K562 (cell line): ENCODE measurements at regions not wholly inside any gene's neighbourhood (a gene's known extent, or its start where the extent isn't known, plus 50 kb on each side); places are given as distances from the start of the nearest gene placed in this dataset.
"Not testable (repeated sequence)": the region's sequence is repeated elsewhere in the genome, so short reads cannot be mapped to it uniquely, and the experiment has no call there.

ENCODE experiments used
- ATF2 ChIP-seq: sonication (generic); formaldehyde crosslinking; IDR thresholded peaks from 2 replicates; pipeline ENCODE4 v1.8.1; 2022; ENCODE audit warnings: missing genetic modification reagents
- C11orf30 ChIP-seq: fragments of 450-650 bp; IDR thresholded peaks from 2 replicates; pipeline ENCODE4 v1.6.1; 2016; ENCODE audit warnings: low read depth, mild to moderate bottlenecking
- E2F8 ChIP-seq: fragments of 450-650 bp; IDR thresholded peaks from 2 replicates; pipeline ENCODE4 v1.7.1; 2018; ENCODE audit warnings: mild to moderate bottlenecking, low read depth; ENCODE audit not compliant: partially characterized antibody
- MAX ChIP-seq: sonication (generic); formaldehyde crosslinking; IDR thresholded peaks from 2 replicates; pipeline ENCODE4 v1.9.0; 2022; ENCODE audit warnings: mild to moderate bottlenecking, missing genetic modification reagents
- NFIX ChIP-seq: fragments of 250-450 bp; sonication (Bioruptor Pico); IDR thresholded peaks from 2 replicates; pipeline ENCODE4 v1.4.0; 2020; ENCODE audit warnings: low read depth, mild to moderate bottlenecking, moderate library complexity
- POLR2A ChIP-seq: fragments of 450-650 bp; conservative IDR thresholded peaks from 2 replicates; pipeline ENCODE4 v1.6.1; 2016
- YY1 ChIP-seq, 3 experiments: IDR thresholded peaks; 2 replicates each; pipeline ENCODE4 v1.6.1; 2011; ENCODE audit warnings: low read length in 2 of 3, mild to moderate bottlenecking in 2 of 3, moderate library complexity in 2 of 3, borderline replicate concordance in 1 of 3, control low read depth in 1 of 3, low read depth in 1 of 3; ENCODE audit not compliant: insufficient read depth in 3 of 3, insufficient replicate concordance in 2 of 3, control insufficient read depth in 1 of 3, insufficient read length in 1 of 3; ENCODE audit errors: extremely low read depth in 1 of 3
- ZC3H8 ChIP-seq: fragments of 450-650 bp; IDR thresholded peaks from 2 replicates; pipeline ENCODE4 v1.6.1; 2017
- TF ChIP-seq, protein P1 (sequence below): fragments of 250-450 bp; sonication (Bioruptor Pico); IDR thresholded peaks from 2 replicates; pipeline ENCODE4 v1.5.1; 2021; ENCODE audit warnings: mild to moderate bottlenecking

DNA sequence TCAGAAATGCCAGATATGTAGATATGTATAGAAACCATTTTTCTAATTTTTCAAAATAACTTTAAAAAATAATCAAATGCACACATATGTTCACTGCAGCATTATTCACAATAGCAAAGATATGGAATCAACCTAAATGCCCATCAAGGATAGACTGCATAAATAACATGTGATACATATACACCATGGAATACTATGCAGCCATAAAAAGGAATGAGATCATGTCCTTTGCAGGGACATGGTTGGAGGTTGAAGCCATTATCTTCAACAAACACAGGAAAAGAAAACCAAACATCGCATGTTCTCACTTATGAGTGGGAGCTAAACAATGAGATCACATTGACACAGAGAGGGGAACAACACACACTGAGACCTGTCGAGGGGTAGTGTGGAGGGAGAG is 176.1 kb downstream of the MATN1 start:
- TF ChIP-seq ZC3H8; MAX (CRISPR knock-in tag); C11orf30; E2F8; NFIX (CRISPR knock-in tag); ATF2 (CRISPR knock-in tag); YY1 (IDR thresholded peaks at IDR 0.05; ENCODE audit: borderline replicate concordance in 1 of 3, control insufficient read depth in 1 of 3, extremely low read depth in 1 of 3, insufficient read depth in 3 of 3, insufficient read length in 1 of 3, insufficient replicate concordance in 2 of 3, low read depth in 1 of 3, low read length in 2 of 3); POLR2A: not testable (repeated sequence)
- TF ChIP-seq, protein P1, sequence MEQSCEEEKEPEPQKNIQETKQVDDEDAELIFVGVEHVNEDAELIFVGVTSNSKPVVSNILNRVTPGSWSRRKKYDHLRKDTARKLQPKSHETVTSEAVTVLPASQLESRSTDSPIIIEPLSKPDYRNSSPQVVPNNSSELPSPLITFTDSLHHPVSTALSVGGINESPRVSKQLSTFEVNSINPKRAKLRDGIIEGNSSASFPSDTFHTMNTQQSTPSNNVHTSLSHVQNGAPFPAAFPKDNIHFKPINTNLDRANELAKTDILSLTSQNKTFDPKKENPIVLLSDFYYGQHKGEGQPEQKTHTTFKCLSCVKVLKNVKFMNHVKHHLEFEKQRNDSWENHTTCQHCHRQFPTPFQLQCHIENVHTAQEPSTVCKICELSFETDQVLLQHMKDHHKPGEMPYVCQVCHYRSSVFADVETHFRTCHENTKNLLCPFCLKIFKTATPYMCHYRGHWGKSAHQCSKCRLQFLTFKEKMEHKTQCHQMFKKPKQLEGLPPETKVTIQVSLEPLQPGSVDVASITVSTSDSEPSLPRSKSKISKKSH: not testable (repeated sequence)
